Hematopoietic multipotent progenitor cell treated with erythropoietin and hydrocortisone succinate and interleukin-3 and kit ligand, for 4 days (in vitro differentiated cells): ENCODE measurements at regions not wholly inside any gene's neighbourhood (a gene's known extent, or its start where the extent isn't known, plus 50 kb on each side); places are given as distances from the start of the nearest gene placed in this dataset.
"Not testable (repeated sequence)": the region's sequence is repeated elsewhere in the genome, so short reads cannot be mapped to it uniquely, and the experiment has no call there.

Experiments used
- DNase-seq: peaks from one replicate; pipeline ENCODE4 v3.0.0-alpha.2; 2015

- no peak for DNase-seq
These were observed 90.1 kb downstream of the SREK1 start for GRCh38 chr5:66234241-66234640.

- no peak for DNase-seq
These were observed 94.3 kb downstream of the SREK1 start for GRCh38 chr5:66238435-66238834.

GRCh38 chr5:66239034-66239433 is 94.9 kb downstream of the SREK1 start:
- DNase-seq, result peak; percentile 20

GRCh38 chr5:66241136-66241825 is 97.2 kb downstream of the SREK1 start:
- no peak for DNase-seq

- no peak for DNase-seq
These were observed 98.1 kb downstream of the SREK1 start for GRCh38 chr5:66242050-66242715.

GRCh38 chr5:66246608-66247007 is 102.5 kb downstream of the SREK1 start:
- DNase-seq, result no peak

GRCh38 chr5:66247176-66247960 is 103.3 kb downstream of the SREK1 start:
- no peak for DNase-seq

GRCh38 chr5:66248874-66249273 is 104.8 kb downstream of the SREK1 start:
- DNase-seq, result no peak

GRCh38 chr5:66249920-66250319 is 105.8 kb downstream of the SREK1 start:
- no peak for DNase-seq

- no peak for DNase-seq
These were observed 108.7 kb downstream of the SREK1 start for GRCh38 chr5:66252849-66253248.

GRCh38 chr5:66255714-66256113 is 111.6 kb downstream of the SREK1 start:
- DNase-seq, result peak; percentile 31

GRCh38 chr5:66273121-66273520 is 129.0 kb downstream of the SREK1 start:
- DNase-seq, result no peak

- no peak for DNase-seq
These were observed 132.9 kb downstream of the SREK1 start for GRCh38 chr5:66276986-66277385.

GRCh38 chr5:66277981-66278380 is 133.9 kb downstream of the SREK1 start:
- no peak for DNase-seq

- DNase-seq, result no peak
These were observed 137.2 kb downstream of the SREK1 start for GRCh38 chr5:66281294-66281693.

GRCh38 chr5:66284588-66285342 is 140.7 kb downstream of the SREK1 start:
- no peak for DNase-seq

- no peak for DNase-seq
These were observed 141.3 kb downstream of the SREK1 start for GRCh38 chr5:66285343-66285922.

GRCh38 chr5:66291771-66292170 is 147.7 kb downstream of the SREK1 start:
- no peak for DNase-seq

GRCh38 chr5:66293851-66294250 is 149.8 kb downstream of the SREK1 start:
- not testable (repeated sequence) for DNase-seq

- no peak for DNase-seq
These were observed 155.4 kb downstream of the SREK1 start for GRCh38 chr5:66299463-66299862.

GRCh38 chr5:66302344-66302743 is 158.2 kb downstream of the SREK1 start:
- DNase-seq, result no peak

GRCh38 chr5:66306105-66306843 is 162.2 kb downstream of the SREK1 start:
- peak; percentile 82 for DNase-seq
